K562 (cell line): ENCODE measurements at regions not wholly inside any gene's neighbourhood (a gene's known extent, or its start where the extent isn't known, plus 50 kb on each side); places are given as distances from the start of the nearest gene placed in this dataset.

Source experiments
- HNRNPUL1 ChIP-seq: fragments of 200-400 bp; formaldehyde crosslinking; IDR thresholded peaks from 2 replicates; pipeline ENCODE4 v1.6.1; 2017; ENCODE audit warnings: low read length
- MYNN ChIP-seq, 2 experiments: sonication (generic); formaldehyde crosslinking in 1 of 2; IDR thresholded peaks; 2 replicates each; pipeline versions ENCODE4 v1.5.0 to v1.6.1; 2016 to 2020; ENCODE audit warnings: antibody characterized with exemption in 1 of 2, missing genetic modification reagents in 1 of 2
- NFIC ChIP-seq: fragments of 450-650 bp; IDR thresholded peaks from 2 replicates; pipeline ENCODE4 v1.6.1; 2017; ENCODE audit warnings: mild to moderate bottlenecking, inconsistent platforms
- TF ChIP-seq, protein P1 (sequence below): fragments of 450-650 bp; conservative IDR thresholded peaks from 2 replicates; pipeline ENCODE4 v1.6.1; 2016; ENCODE audit warnings: missing genetic modification characterization, low read depth, mild to moderate bottlenecking, control low read depth, missing compliant biosample characterization
- TF ChIP-seq, protein P2 (sequence below), 2 experiments: fragments of 150-350 bp in 1 of 2; IDR thresholded peaks; 2 replicates each; pipeline ENCODE4 v1.6.1; 2012 to 2016; ENCODE audit warnings: low read depth in 2 of 2, low read length in 2 of 2, mild to moderate bottlenecking in 1 of 2, moderate library complexity in 1 of 2
- TF ChIP-seq, protein P3 (sequence below): sonication (generic); formaldehyde crosslinking; IDR thresholded peaks from 2 replicates; pipeline ENCODE4 v1.8.0; 2023; ENCODE audit warnings: mild to moderate bottlenecking, missing genetic modification reagents

DNA sequence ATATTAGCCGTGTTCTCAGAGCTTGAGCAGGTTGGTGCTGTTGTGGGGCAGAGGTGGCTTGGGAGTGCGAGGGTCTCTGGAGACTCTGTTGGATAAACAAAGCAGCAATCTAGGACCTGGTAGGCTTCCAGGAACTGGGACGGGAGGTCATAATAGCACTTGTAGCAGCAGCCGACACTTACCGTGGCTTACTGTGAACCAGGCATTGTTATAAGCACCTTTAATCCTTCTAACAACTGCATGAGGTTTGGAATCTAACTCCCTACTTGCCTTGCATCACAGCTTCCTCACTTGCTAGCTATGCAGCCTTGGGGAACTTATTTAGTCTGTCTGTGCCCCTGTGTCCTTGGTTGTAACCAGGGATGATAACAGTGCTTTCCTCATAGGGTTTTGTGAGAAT is 94.9 kb downstream of the NAV1 start:
- TF ChIP-seq HNRNPUL1 (no peak), MYNN (IDR thresholded peaks at IDR 0.05) (no peak), MYNN (CRISPR knock-in tag; IDR thresholded peaks at IDR 0.05) (no peak), NFIC (no peak)
- TF ChIP-seq, protein P1, sequence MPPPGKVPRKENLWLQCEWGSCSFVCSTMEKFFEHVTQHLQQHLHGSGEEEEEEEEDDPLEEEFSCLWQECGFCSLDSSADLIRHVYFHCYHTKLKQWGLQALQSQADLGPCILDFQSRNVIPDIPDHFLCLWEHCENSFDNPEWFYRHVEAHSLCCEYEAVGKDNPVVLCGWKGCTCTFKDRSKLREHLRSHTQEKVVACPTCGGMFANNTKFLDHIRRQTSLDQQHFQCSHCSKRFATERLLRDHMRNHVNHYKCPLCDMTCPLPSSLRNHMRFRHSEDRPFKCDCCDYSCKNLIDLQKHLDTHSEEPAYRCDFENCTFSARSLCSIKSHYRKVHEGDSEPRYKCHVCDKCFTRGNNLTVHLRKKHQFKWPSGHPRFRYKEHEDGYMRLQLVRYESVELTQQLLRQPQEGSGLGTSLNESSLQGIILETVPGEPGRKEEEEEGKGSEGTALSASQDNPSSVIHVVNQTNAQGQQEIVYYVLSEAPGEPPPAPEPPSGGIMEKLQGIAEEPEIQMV (tag): no peak
- TF ChIP-seq, protein P2, sequence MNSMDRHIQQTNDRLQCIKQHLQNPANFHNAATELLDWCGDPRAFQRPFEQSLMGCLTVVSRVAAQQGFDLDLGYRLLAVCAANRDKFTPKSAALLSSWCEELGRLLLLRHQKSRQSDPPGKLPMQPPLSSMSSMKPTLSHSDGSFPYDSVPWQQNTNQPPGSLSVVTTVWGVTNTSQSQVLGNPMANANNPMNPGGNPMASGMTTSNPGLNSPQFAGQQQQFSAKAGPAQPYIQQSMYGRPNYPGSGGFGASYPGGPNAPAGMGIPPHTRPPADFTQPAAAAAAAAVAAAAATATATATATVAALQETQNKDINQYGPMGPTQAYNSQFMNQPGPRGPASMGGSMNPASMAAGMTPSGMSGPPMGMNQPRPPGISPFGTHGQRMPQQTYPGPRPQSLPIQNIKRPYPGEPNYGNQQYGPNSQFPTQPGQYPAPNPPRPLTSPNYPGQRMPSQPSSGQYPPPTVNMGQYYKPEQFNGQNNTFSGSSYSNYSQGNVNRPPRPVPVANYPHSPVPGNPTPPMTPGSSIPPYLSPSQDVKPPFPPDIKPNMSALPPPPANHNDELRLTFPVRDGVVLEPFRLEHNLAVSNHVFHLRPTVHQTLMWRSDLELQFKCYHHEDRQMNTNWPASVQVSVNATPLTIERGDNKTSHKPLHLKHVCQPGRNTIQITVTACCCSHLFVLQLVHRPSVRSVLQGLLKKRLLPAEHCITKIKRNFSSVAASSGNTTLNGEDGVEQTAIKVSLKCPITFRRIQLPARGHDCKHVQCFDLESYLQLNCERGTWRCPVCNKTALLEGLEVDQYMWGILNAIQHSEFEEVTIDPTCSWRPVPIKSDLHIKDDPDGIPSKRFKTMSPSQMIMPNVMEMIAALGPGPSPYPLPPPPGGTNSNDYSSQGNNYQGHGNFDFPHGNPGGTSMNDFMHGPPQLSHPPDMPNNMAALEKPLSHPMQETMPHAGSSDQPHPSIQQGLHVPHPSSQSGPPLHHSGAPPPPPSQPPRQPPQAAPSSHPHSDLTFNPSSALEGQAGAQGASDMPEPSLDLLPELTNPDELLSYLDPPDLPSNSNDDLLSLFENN (IDR thresholded peaks at IDR 0.05; ENCODE audit: low read depth in 2 of 2, low read length in 2 of 2): no peak
- TF ChIP-seq, protein P3, sequence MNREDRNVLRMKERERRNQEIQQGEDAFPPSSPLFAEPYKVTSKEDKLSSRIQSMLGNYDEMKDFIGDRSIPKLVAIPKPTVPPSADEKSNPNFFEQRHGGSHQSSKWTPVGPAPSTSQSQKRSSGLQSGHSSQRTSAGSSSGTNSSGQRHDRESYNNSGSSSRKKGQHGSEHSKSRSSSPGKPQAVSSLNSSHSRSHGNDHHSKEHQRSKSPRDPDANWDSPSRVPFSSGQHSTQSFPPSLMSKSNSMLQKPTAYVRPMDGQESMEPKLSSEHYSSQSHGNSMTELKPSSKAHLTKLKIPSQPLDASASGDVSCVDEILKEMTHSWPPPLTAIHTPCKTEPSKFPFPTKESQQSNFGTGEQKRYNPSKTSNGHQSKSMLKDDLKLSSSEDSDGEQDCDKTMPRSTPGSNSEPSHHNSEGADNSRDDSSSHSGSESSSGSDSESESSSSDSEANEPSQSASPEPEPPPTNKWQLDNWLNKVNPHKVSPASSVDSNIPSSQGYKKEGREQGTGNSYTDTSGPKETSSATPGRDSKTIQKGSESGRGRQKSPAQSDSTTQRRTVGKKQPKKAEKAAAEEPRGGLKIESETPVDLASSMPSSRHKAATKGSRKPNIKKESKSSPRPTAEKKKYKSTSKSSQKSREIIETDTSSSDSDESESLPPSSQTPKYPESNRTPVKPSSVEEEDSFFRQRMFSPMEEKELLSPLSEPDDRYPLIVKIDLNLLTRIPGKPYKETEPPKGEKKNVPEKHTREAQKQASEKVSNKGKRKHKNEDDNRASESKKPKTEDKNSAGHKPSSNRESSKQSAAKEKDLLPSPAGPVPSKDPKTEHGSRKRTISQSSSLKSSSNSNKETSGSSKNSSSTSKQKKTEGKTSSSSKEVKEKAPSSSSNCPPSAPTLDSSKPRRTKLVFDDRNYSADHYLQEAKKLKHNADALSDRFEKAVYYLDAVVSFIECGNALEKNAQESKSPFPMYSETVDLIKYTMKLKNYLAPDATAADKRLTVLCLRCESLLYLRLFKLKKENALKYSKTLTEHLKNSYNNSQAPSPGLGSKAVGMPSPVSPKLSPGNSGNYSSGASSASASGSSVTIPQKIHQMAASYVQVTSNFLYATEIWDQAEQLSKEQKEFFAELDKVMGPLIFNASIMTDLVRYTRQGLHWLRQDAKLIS: no peak
